OCI-LY3 (cell line): ENCODE measurements at regions not wholly inside any gene's neighbourhood (a gene's known extent, or its start where the extent isn't known, plus 50 kb on each side); places are given as distances from the start of the nearest gene placed in this dataset.

Experiments used
- H2AFZ ChIP-seq: fragments of 200-600, 300-600 bp; shearing (Covaris generic); 2 replicates; pipeline ENCODE4 v1.6.0; 2014; ENCODE audit warnings: antibody characterized with exemption, low read depth, low read length
- H3K27ac ChIP-seq: fragments of 200-600, 300-600 bp; sonication (generic); 2 replicates; pipeline ENCODE4 v1.5.1; 2014; ENCODE audit warnings: mild to moderate bottlenecking, low read length, moderate library complexity, mixed read lengths
- H3K27me3 ChIP-seq: fragments of 200-600, 300-600 bp; sonication (generic); 2 replicates; pipeline ENCODE4 v1.6.1; 2014; ENCODE audit warnings: low read depth, low read length, mixed read lengths
- H3K36me3 ChIP-seq: fragments of 200-600, 300-600 bp; sonication (generic); replicated peaks from 2 replicates; pipeline ENCODE3; 2014; ENCODE audit warnings: low read depth, low read length, mixed read lengths
- H3K4me1 ChIP-seq: fragments of 300-600, 200-600 bp; sonication (generic); 2 replicates; pipeline ENCODE4 v1.6.1; 2014; ENCODE audit warnings: low read length, mixed read lengths
- H3K4me2 ChIP-seq: fragments of 200-600, 300-600 bp; sonication (generic); 2 replicates; pipeline ENCODE4 v1.6.1; 2014; ENCODE audit warnings: low read length, mixed read lengths
- H3K4me3 ChIP-seq: fragments of 300-600, 200-600 bp; sonication (generic); 2 replicates; pipeline ENCODE4 v1.5.1; 2014; ENCODE audit warnings: antibody characterized with exemption, mild to moderate bottlenecking, low read length, moderate library complexity
- H3K79me2 ChIP-seq: fragments of 300-600, 200-600 bp; shearing (Covaris generic); 2 replicates; pipeline ENCODE4 v1.6.1; 2014; ENCODE audit warnings: mild to moderate bottlenecking, low read length, mixed read lengths
- H3K9ac ChIP-seq: fragments of 300-600, 200-600 bp; shearing (Covaris generic); 2 replicates; pipeline ENCODE4 v1.6.0; 2014; ENCODE audit warnings: mild to moderate bottlenecking, low read length, moderate library complexity
- H3K9me3 ChIP-seq: fragments of 200-600, 300-600 bp; shearing (Covaris generic); 2 replicates; pipeline ENCODE4 v1.6.1; 2014; ENCODE audit warnings: low read length, mixed read lengths; ENCODE audit not compliant: insufficient read depth
- H4K20me1 ChIP-seq: fragments of 200-600, 300-600 bp; sonication (generic); 2 replicates; pipeline ENCODE4 v1.6.1; 2016; ENCODE audit warnings: low read length, mixed read lengths; ENCODE audit not compliant: insufficient read depth
- CTCF ChIP-seq: fragments of 200-600, 300-600 bp; sonication (generic); IDR thresholded peaks from 2 replicates; pipeline ENCODE4 v1.5.1; 2014; ENCODE audit warnings: antibody characterized with exemption, low read length, low read depth
- EZH2phosphoT487 ChIP-seq: fragments of 200-600 bp; shearing (Covaris generic); IDR thresholded peaks from 2 replicates; pipeline ENCODE4 v1.6.1; 2018; ENCODE audit warnings: antibody characterized with exemption, mixed run types, low read depth

- Histone ChIP-seq H3K4me3 (no peak overlapping the region), H3K9ac (no peak overlapping the region), H2AFZ (no peak overlapping the region), H3K36me3 (no peaks in the 10 kb centered on the region), H3K27me3 (no peaks in the 10 kb centered on the region), H4K20me1 (no peaks in the 10 kb centered on the region), H3K9me3 (no peaks in the 10 kb centered on the region), H3K4me2 (no peak overlapping the region), H3K4me1 (no peaks in the 10 kb centered on the region), H3K27ac (no peak overlapping the region), H3K79me2 (no peaks in the 10 kb centered on the region)
- TF ChIP-seq EZH2phosphoT487, result no peak
- TF ChIP-seq CTCF, result no peak
These were observed 506.2 kb upstream of the ZNF385D start for GRCh38 chr3:22257252-22257651.

GRCh38 chr3:22262386-22262785 is 511.4 kb upstream of the ZNF385D start:
- Histone ChIP-seq H3K27me3 (no peaks in the 10 kb centered on the region), H3K9me3 (no peaks in the 10 kb centered on the region), H3K4me3 (no peak overlapping the region), H3K4me2 (no peak overlapping the region), H3K79me2 (no peaks in the 10 kb centered on the region), H3K9ac (no peak overlapping the region), H3K4me1 (no peaks in the 10 kb centered on the region), H4K20me1 (no peaks in the 10 kb centered on the region), H2AFZ (no peak overlapping the region), H3K27ac (no peak overlapping the region), H3K36me3 (no peaks in the 10 kb centered on the region)
- TF ChIP-seq EZH2phosphoT487 (no peak), CTCF (no peak)

- Histone ChIP-seq H2AFZ (no peak overlapping the region), H3K4me3 (no peak overlapping the region), H3K4me1 (no peaks in the 10 kb centered on the region), H3K9me3 (no peaks in the 10 kb centered on the region), H3K36me3 (no peaks in the 10 kb centered on the region), H3K79me2 (no peaks in the 10 kb centered on the region), H3K9ac (no peak overlapping the region), H3K27ac (no peak overlapping the region), H3K4me2 (no peak overlapping the region), H3K27me3 (no peaks in the 10 kb centered on the region), H4K20me1 (no peaks in the 10 kb centered on the region)
- TF ChIP-seq CTCF, result no peak
These were observed 512.0 kb upstream of the ZNF385D start for GRCh38 chr3:22263042-22263441.

- no peak overlapping the region for H3K4me2 ChIP-seq
- no peaks in the 10 kb centered on the region for H3K27me3 ChIP-seq
- no peak overlapping the region for H3K4me3 ChIP-seq
- TF ChIP-seq CTCF (no peak), EZH2phosphoT487 (no peak)
- no peak overlapping the region for H3K27ac ChIP-seq
- H3K9ac ChIP-seq, result no peak overlapping the region
- no peaks in the 10 kb centered on the region for H3K79me2 ChIP-seq
- H3K36me3 ChIP-seq, result no peaks in the 10 kb centered on the region
- H3K9me3 ChIP-seq, result no peaks in the 10 kb centered on the region
- H3K4me1 ChIP-seq, result no peaks in the 10 kb centered on the region
- no peak overlapping the region for H2AFZ ChIP-seq
- no peaks in the 10 kb centered on the region for H4K20me1 ChIP-seq
These were observed 514.4 kb upstream of the ZNF385D start for GRCh38 chr3:22265403-22265802.
